NB4 (cell line): ENCODE measurements at regions not wholly inside any gene's neighbourhood (a gene's known extent, or its start where the extent isn't known, plus 50 kb on each side); places are given as distances from the start of the nearest gene placed in this dataset.
"Not testable (repeated sequence)": the region's sequence is repeated elsewhere in the genome, so short reads cannot be mapped to it uniquely, and the experiment has no call there.

Experiments
- DNase-seq: peaks from one replicate; pipeline ENCODE4 v3.0.0; 2010; ENCODE audit warnings: low read depth
- H3K4me3 ChIP-seq: one replicate; pipeline ENCODE4 v1.5.1; 2011; ENCODE audit warnings: mild to moderate bottlenecking, low read depth, low read length, moderate library complexity
- MYC ChIP-seq: IDR thresholded peaks from 2 replicates; pipeline ENCODE4 v1.6.1; 2011; ENCODE audit warnings: low read depth, low read length
- POLR2A ChIP-seq: IDR thresholded peaks from 2 replicates; pipeline ENCODE4 v1.6.1; 2011; ENCODE audit warnings: mild to moderate bottlenecking; ENCODE audit not compliant: insufficient read length; ENCODE audit errors: extremely low read depth
- TF ChIP-seq, protein P1 (sequence below): IDR thresholded peaks from one replicate; pipeline ENCODE4 v1.5.1; 2012; ENCODE audit warnings: low read depth, low read length
- TF ChIP-seq, protein P2 (sequence below): IDR thresholded peaks from 2 replicates; pipeline ENCODE4 v1.6.1; 2011; ENCODE audit warnings: low read depth, low read length

DNA sequence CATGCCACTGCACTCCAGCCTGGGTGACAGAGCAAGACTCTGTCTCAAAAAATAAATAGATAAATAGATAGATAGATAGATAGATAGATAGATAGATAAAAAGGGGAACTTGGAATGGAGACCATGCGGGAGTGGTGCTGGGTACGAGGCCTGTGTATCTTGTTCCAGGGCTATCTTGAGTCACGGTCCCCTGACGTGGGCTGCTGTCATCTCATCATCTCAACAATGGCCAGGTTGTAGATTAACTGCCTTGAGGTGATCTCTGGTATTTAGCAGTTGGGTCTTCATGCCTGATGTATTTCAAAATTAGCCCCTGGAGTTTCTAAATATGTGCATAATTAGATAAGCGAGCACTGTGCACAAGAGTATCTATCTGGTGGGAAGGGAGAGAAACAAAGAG, 212.1 kb downstream of the CDRT15L2 start:
- DNase-seq: no peak
- no peak overlapping the region for H3K4me3 ChIP-seq
- TF ChIP-seq MYC: no peak
- TF ChIP-seq, protein P1, sequence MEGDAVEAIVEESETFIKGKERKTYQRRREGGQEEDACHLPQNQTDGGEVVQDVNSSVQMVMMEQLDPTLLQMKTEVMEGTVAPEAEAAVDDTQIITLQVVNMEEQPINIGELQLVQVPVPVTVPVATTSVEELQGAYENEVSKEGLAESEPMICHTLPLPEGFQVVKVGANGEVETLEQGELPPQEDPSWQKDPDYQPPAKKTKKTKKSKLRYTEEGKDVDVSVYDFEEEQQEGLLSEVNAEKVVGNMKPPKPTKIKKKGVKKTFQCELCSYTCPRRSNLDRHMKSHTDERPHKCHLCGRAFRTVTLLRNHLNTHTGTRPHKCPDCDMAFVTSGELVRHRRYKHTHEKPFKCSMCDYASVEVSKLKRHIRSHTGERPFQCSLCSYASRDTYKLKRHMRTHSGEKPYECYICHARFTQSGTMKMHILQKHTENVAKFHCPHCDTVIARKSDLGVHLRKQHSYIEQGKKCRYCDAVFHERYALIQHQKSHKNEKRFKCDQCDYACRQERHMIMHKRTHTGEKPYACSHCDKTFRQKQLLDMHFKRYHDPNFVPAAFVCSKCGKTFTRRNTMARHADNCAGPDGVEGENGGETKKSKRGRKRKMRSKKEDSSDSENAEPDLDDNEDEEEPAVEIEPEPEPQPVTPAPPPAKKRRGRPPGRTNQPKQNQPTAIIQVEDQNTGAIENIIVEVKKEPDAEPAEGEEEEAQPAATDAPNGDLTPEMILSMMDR: no peak
- TF ChIP-seq, protein P2, sequence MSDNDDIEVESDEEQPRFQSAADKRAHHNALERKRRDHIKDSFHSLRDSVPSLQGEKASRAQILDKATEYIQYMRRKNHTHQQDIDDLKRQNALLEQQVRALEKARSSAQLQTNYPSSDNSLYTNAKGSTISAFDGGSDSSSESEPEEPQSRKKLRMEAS: no peak

DNA sequence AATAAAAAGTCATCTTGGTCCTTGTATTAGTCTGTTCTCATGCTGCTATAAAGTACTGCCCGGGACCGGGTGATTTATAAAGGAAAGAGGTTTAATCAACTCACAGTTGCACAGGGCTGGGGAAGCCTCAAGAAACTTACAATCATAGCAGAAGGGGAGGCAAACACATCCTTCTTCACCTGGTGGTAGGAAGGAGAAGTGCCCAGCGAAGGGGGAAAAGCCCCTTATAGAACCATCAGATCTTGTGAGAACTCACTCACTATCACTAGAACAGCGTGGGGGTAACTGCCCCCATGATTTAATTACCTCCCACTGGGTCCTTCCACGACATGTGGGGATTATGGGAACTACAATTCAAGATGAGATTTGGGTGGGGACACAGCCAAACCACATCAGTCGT, 215.0 kb downstream of the CDRT15L2 start:
- not testable (repeated sequence) for H3K4me3 ChIP-seq, DNase-seq

DNA sequence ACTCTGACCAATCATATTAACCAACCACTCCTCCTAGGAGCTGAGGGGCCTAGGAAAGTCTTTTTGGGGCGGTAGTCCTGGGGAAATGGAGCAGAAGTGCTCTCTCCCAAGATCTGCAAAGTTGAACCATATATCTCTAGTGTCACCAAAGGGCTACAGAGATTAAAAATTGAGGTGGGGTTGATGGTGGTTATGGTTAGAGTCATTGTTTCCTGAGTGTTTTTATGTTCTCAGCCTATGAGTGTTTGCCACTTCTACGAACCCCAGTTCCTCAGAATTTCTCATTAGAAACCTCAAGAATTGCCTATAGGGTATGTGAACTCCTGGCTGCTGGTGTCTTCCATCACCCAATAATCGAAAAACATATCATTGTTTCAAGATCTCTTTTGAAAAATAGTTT, 217.8 kb downstream of the CDRT15L2 start:
- TF ChIP-seq POLR2A: no peak
- TF ChIP-seq MYC: no peak
- TF ChIP-seq, protein P1: no peak
- TF ChIP-seq, protein P2: no peak
- no peak overlapping the region for H3K4me3 ChIP-seq
- DNase-seq: no peak

DNA sequence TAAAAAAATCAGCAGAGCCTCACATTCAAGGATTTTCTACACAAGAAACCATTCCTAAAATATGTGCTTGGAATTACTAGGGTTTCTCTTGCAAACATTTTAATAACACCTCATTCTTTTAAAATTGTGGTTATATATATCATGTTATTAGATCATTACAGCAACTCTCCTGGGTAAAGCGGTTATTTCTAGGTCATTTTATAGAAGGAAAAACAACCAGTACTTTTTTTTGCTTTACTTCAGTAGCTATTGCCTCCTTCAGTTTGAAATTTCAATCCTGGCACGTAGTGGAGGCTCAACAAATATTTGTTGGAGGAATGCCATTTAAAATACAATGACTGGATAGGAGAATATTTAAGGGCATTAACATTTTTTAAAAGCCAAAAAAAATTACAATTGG, 220.6 kb downstream of the CDRT15L2 start:
- TF ChIP-seq, protein P2: no peak
- TF ChIP-seq MYC (no peak), POLR2A (no peak)
- TF ChIP-seq, protein P1: no peak
- no peak for DNase-seq
- H3K4me3 ChIP-seq: no peak overlapping the region

DNA sequence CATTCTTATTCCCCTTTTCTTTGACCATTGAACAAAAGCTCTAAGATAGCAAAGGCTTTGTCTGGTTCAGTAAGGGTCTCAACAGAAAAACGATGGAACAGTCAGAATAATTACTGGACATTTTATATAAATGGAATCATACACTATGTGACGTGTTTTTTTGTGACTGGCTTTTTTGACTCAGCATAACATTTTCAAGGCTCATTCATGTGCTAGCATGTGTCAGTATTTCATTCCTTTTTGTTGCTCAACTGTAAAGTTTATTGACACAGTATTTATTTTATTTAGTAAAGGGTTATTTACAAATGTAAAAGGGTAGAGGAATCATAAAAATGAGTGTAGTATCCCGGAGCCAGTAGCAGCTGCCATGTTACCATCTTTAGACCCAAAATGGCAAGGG, 226.2 kb downstream of the CDRT15L2 start:
- TF ChIP-seq, protein P1: no peak
- no peak for TF ChIP-seq POLR2A
- TF ChIP-seq, protein P2: no peak
- no peak for TF ChIP-seq MYC
- H3K4me3 ChIP-seq: no peak overlapping the region

DNA sequence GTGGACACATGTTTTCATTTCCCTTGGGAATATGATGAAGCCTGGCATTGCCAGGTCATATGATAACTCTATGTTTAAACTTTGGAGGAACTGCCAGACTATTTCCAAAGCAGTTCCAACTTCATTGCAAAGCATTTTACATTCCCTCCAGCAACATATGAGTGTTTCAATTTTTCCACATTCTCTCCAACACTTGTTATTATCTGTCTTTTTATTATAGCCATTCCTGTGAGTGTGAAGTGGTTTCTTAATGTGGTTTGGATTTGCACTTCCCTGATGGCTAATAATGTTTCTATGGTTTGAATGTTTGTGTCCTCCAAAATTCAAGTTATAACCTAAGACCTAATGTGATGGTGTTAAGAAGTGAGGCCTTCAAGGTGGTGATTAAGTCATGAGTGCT, 228.0 kb downstream of the CDRT15L2 start:
- H3K4me3 ChIP-seq, DNase-seq: not testable (repeated sequence)

More for the DNA sequence above, 226.2 kb downstream of the CDRT15L2 start:
- DNase-seq: no peak

DNA sequence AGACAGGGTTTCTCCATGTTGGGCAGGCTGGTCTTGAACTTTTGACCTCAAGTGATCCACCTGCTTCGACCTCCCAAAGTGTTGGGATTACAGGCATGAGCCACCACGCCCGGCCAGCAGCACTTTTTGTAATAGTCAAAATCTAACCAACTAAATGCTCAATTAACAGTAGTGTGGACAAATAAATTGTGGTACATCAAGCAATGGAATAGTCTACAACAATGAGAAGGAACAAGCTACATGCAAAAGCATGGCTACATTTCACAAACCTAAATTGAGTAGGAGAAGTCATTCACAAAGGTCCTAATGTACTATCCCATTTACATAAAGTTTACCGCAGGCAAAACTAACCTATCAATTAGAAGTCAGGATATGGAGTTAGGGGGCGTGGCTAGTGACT, 227.4 kb downstream of the USP22 start:
- H3K4me3 ChIP-seq, DNase-seq: not testable (repeated sequence)

DNA sequence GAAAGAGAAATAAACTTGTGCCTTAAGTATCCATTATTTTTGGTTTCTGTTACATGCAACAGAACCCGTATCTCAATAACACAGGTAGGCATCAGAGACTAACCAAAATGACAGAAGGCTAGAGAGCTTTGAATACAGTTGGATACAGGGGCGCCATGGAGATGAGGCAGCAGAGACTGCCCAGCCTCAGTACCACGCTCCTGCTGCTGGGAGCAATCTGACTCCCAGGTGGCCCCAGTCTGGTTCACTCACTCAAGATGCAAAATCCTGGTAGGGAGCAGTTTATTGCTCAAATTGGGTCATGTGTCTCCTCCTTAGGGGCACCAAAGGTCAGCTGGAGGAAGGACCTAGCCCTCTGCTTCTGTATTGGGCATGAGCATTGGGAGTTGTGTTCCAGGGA, 218.9 kb downstream of the USP22 start:
- DNase-seq: no peak
- TF ChIP-seq, protein P1: no peak
- TF ChIP-seq, protein P2: no peak
- TF ChIP-seq POLR2A (no peak), MYC (no peak)
- H3K4me3 ChIP-seq: no peak overlapping the region
